Activated naive CD4-positive, alpha-beta T cell treated with anti-CD3 and anti-CD28 coated beads for 36 hours (primary cell): ENCODE measurements at regions not wholly inside any gene's neighbourhood (a gene's known extent, or its start where the extent isn't known, plus 50 kb on each side); places are given as distances from the start of the nearest gene placed in this dataset.
"Not testable (repeated sequence)": the region's sequence is repeated elsewhere in the genome, so short reads cannot be mapped to it uniquely, and the experiment has no call there.

ENCODE experiments used
- CTCF ChIA-PET: fragments of 350-600 bp; sonication (Branson Sonifier 250); formaldehyde crosslinking; loops from one replicate; lab custom pipeline; 2021; ENCODE audit warnings: antibody characterized with exemption; lab: Charles Lee
- DNase-seq: peaks from one replicate; pipeline ENCODE4 v3.0.0-alpha.2; 2020
- H3K27ac Mint-ChIP-seq: one replicate; pipeline ENCODE4 v1.8.0; 2021; ENCODE audit warnings: mild to moderate bottlenecking, mixed read lengths
- H3K27me3 Mint-ChIP-seq: one replicate; pipeline ENCODE4 v1.8.0; 2021; ENCODE audit warnings: low read depth, mixed read lengths
- H3K36me3 Mint-ChIP-seq: one replicate; pipeline ENCODE4 v1.8.0; 2021; ENCODE audit warnings: low read depth, mixed read lengths
- H3K4me1 Mint-ChIP-seq: one replicate; pipeline ENCODE4 v1.8.0; 2021; ENCODE audit warnings: low read depth, mixed read lengths
- H3K4me3 Mint-ChIP-seq: one replicate; pipeline ENCODE4 v1.8.0; 2021; ENCODE audit warnings: mild to moderate bottlenecking, moderate library complexity, mixed read lengths
- H3K9me3 Mint-ChIP-seq: one replicate; pipeline ENCODE4 v1.8.0; 2021; ENCODE audit warnings: mixed read lengths
- intact Hi-C: fragments of 100-400 bp; cut with micrococcal nuclease; formaldehyde crosslinking; loops from one replicate; pipeline ENCODE4 v1.15.1; 2023

- peaks cover 29% of the 10 kb centered on the region for H3K27me3 Mint-ChIP-seq
- H3K27ac Mint-ChIP-seq, result no peak overlapping the region
- no peaks in the 10 kb centered on the region for H3K9me3 Mint-ChIP-seq
- DNase-seq, result no peak
- H3K36me3 Mint-ChIP-seq, result no peaks in the 10 kb centered on the region
- CTCF ChIA-PET, result interaction anchor here (1.2 kb wide), 1 partner anchor 16 kb away, joined by 3 read pairs; no protein-coding TSS in a partner anchor
- H3K4me1 Mint-ChIP-seq, result no peaks in the 10 kb centered on the region
- intact Hi-C loops, result no loop called here
- no peak overlapping the region for H3K4me3 Mint-ChIP-seq
Measured at GRCh38 chr20:58765780-58766179, 73.2 kb downstream of the NPEPL1 start.

- H3K9me3 Mint-ChIP-seq, intact Hi-C loops, H3K4me1 Mint-ChIP-seq, H3K36me3 Mint-ChIP-seq, H3K4me3 Mint-ChIP-seq, CTCF ChIA-PET, H3K27ac Mint-ChIP-seq, DNase-seq: not testable (repeated sequence)
- H3K27me3 Mint-ChIP-seq, result peaks cover 31% of the 10 kb centered on the region
Measured at GRCh38 chr20:58767817-58768216, 75.2 kb downstream of the NPEPL1 start.
